HCT116 (cell line): ENCODE measurements at regions not wholly inside any gene's neighbourhood (a gene's known extent, or its start where the extent isn't known, plus 50 kb on each side); places are given as distances from the start of the nearest gene placed in this dataset.

Experiments used
- ATAC-seq: fragments of 200-7000 bp; cut with Tn5 transposase; 2 replicates; pipeline ENCODE4 v1.9.1; 2020; ENCODE audit warnings: mild to moderate bottlenecking, moderate library complexity
- BruUV-seq: library from RNA; stranded (reverse); fragments of 400-500 nt; replicated peaks from 2 replicates; lab custom pipeline; 2021; lab: Mats Ljungman, UMichigan
- CTCF ChIA-PET: fragments of 300-600 bp; sonication (Branson Sonifier 250); formaldehyde crosslinking; loops from one replicate; lab custom pipeline; 2021; ENCODE audit warnings: antibody characterized with exemption; lab: Charles Lee
- POLR2A ChIA-PET: fragments of 300-600, 350-600 bp; sonication (Branson Sonifier 250); formaldehyde crosslinking; loops from one replicate; lab custom pipeline; 2021; ENCODE audit warnings: antibody characterized with exemption; lab: Charles Lee
- RAD21 ChIA-PET, 2 experiments: fragments of 300-600 bp; sonication (Branson Sonifier 250); formaldehyde crosslinking; loops; one replicate each; lab custom pipeline; 2023; ENCODE audit warnings: low total read pairs in 2 of 2; ENCODE audit not compliant: uncharacterized antibody in 2 of 2, unreplicated experiment in 2 of 2, low non-redundant PET in 1 of 2; lab: Charles Lee
- DNase-seq: peaks from one replicate; pipeline ENCODE4 v3.0.0-alpha.2; 2010; ENCODE audit warnings: low read depth, low spot score
- H2AFZ ChIP-seq: fragments of 200-600 bp; shearing (Covaris generic), sonication (generic); 2 replicates; pipeline ENCODE4 v1.6.1; 2017; ENCODE audit warnings: low read depth, mixed run types, mixed read lengths, antibody characterized with exemption, low read length; ENCODE audit not compliant: poor library complexity, severe bottlenecking
- H3K27ac ChIP-seq: 2 replicates; pipeline ENCODE4 v1.5.1; 2012; ENCODE audit warnings: low read depth, low read length
- H3K27me3 ChIP-seq: fragments of 200-600 bp; sonication (generic); 2 replicates; pipeline ENCODE4 v1.6.1; 2016; ENCODE audit warnings: mixed run types, low read length, mixed read lengths; ENCODE audit not compliant: insufficient read depth
- H3K36me3 ChIP-seq, 2 experiments: fragments of 200-500 bp in 1 of 2; fragments of 200-600 bp in 1 of 2; sonication (Bioruptor generic) in 1 of 2; sonication (generic) in 1 of 2; 2 replicates each; pipeline versions ENCODE4 v1.5.1 to v1.6.1; 2014 to 2016; ENCODE audit warnings: low read length in 2 of 2, inconsistent platforms in 1 of 2, mixed read lengths in 1 of 2, mixed run types in 1 of 2; ENCODE audit not compliant: insufficient read depth in 2 of 2, control insufficient read depth in 1 of 2
- H3K4me1 ChIP-seq, 2 experiments: fragments of 200-600 bp in 1 of 2; sonication (generic) in 1 of 2; 2 replicates each; pipeline versions ENCODE4 v1.5.1 to v1.6.1; 2012 to 2017; ENCODE audit warnings: low read length in 2 of 2, inconsistent platforms in 1 of 2, mild to moderate bottlenecking in 1 of 2, mixed read lengths in 1 of 2, mixed run types in 1 of 2, moderate library complexity in 1 of 2; ENCODE audit not compliant: insufficient read depth in 2 of 2, control insufficient read depth in 1 of 2
- H3K4me2 ChIP-seq: fragments of 200-600 bp; sonication (generic); 2 replicates; pipeline ENCODE4 v1.6.1; 2017; ENCODE audit warnings: mixed run types, low read length, mixed read lengths
- H3K4me3 ChIP-seq, 2 experiments: fragments of 200-600 bp in 1 of 2; sonication (generic) in 1 of 2; replicated peaks in 1 of 2; 2 replicates each; pipeline ENCODE4 v1.5.1; 2011 to 2016; ENCODE audit warnings: low read length in 2 of 2, control low read depth in 1 of 2, low read depth in 1 of 2, mild to moderate bottlenecking in 1 of 2, mixed read lengths in 1 of 2, mixed run types in 1 of 2
- H3K79me2 ChIP-seq: fragments of 200-600 bp; sonication (generic); 2 replicates; pipeline ENCODE4 v1.6.1; 2017; ENCODE audit warnings: mild to moderate bottlenecking, mixed run types, low read length, moderate library complexity, mixed read lengths; ENCODE audit not compliant: insufficient read depth
- H3K9ac ChIP-seq: fragments of 200-600 bp; sonication (generic); 2 replicates; pipeline ENCODE4 v1.6.1; 2016; ENCODE audit warnings: low read length, mixed read lengths
- H3K9me2 ChIP-seq: fragments of 200-600 bp; sonication (generic), shearing (Covaris generic); 2 replicates; pipeline ENCODE4 v1.6.1; 2017; ENCODE audit warnings: mixed run types, mild to moderate bottlenecking, moderate library complexity; ENCODE audit not compliant: insufficient read depth
- H3K9me3 ChIP-seq, 2 experiments: fragments of 200-500 bp in 1 of 2; fragments of 200-600 bp in 1 of 2; sonication (Bioruptor generic) in 1 of 2; sonication (generic) in 1 of 2; 2 replicates each; pipeline ENCODE4 v1.6.1; 2014 to 2017; ENCODE audit warnings: low read length in 2 of 2, mixed read lengths in 2 of 2, inconsistent platforms in 1 of 2, low read depth in 1 of 2, mild to moderate bottlenecking in 1 of 2, mixed run types in 1 of 2, moderate library complexity in 1 of 2; ENCODE audit not compliant: control insufficient read depth in 1 of 2, insufficient read depth in 1 of 2
- H4K20me1 ChIP-seq: fragments of 200-600 bp; sonication (generic), shearing (Covaris generic); 2 replicates; pipeline ENCODE4 v1.6.1; 2017; ENCODE audit warnings: mixed run types, mild to moderate bottlenecking, moderate library complexity; ENCODE audit not compliant: insufficient read depth
- CBX3 ChIP-seq: IDR thresholded peaks from 2 replicates; pipeline ENCODE4 v1.6.1; 2012; ENCODE audit warnings: low read depth
- CEBPB ChIP-seq: IDR thresholded peaks from 2 replicates; pipeline ENCODE4 v1.6.1; 2012; ENCODE audit warnings: low read depth
- EGR1 ChIP-seq: IDR thresholded peaks from 2 replicates; pipeline ENCODE4 v1.6.1; 2012; ENCODE audit warnings: low read depth
- ELF1 ChIP-seq: IDR thresholded peaks from 2 replicates; pipeline ENCODE4 v1.6.1; 2012; ENCODE audit warnings: low read depth, borderline replicate concordance
- EZH2phosphoT487 ChIP-seq: fragments of 200-600 bp; IDR thresholded peaks from 2 replicates; pipeline ENCODE4 v1.6.1; 2018; ENCODE audit warnings: antibody characterized with exemption, borderline replicate concordance
- POLR2A ChIP-seq: IDR thresholded peaks from 2 replicates; pipeline ENCODE4 v1.7.0; 2011; ENCODE audit warnings: borderline replicate concordance; ENCODE audit not compliant: insufficient read depth, insufficient read length; ENCODE audit errors: extremely low read depth
- POLR2AphosphoS5 ChIP-seq: IDR thresholded peaks from 2 replicates; pipeline ENCODE4 v1.6.1; 2011; ENCODE audit warnings: mild to moderate bottlenecking, low read depth, low read length, moderate library complexity
- RAD21 ChIP-seq: IDR thresholded peaks from 2 replicates; pipeline ENCODE4 v1.6.1; 2012; ENCODE audit warnings: low read depth, mild to moderate bottlenecking
- SIN3A ChIP-seq: IDR thresholded peaks from 2 replicates; pipeline ENCODE4 v1.6.1; 2012; ENCODE audit warnings: low read depth
- SP1 ChIP-seq: IDR thresholded peaks from 2 replicates; pipeline ENCODE4 v1.6.1; 2012; ENCODE audit warnings: low read depth
- SRF ChIP-seq: IDR thresholded peaks from 2 replicates; pipeline ENCODE4 v1.6.1; 2012; ENCODE audit warnings: low read depth
- TCF7L2 ChIP-seq: IDR thresholded peaks from 2 replicates; pipeline ENCODE4 v1.7.0; 2011; ENCODE audit warnings: borderline replicate concordance, inconsistent platforms; ENCODE audit not compliant: insufficient read depth, insufficient read length; ENCODE audit errors: extremely low read depth
- YY1 ChIP-seq: IDR thresholded peaks from 2 replicates; pipeline ENCODE4 v1.6.1; 2011; ENCODE audit warnings: low read length, low read depth, moderate library complexity, mild to moderate bottlenecking; ENCODE audit not compliant: insufficient replicate concordance; ENCODE audit errors: extremely low read depth
- ZFX ChIP-seq: fragments of 450-650 bp; IDR thresholded peaks from 2 replicates; pipeline ENCODE4 v1.6.1; 2017
- ZNF274 ChIP-seq: fragments of 200-500 bp; sonication (Bioruptor generic); IDR thresholded peaks from 2 replicates; pipeline ENCODE4 v1.6.1; 2014; ENCODE audit warnings: mild to moderate bottlenecking, low read depth, low read length, inconsistent platforms
- intact Hi-C: fragments of 100-400 bp; cut with micrococcal nuclease; formaldehyde crosslinking; loops from 2 replicates; pipeline ENCODE4 v1.10.0; 2022
- TF ChIP-seq, protein P1 (sequence below): IDR thresholded peaks from 2 replicates; pipeline ENCODE4 v1.6.1; 2012
- TF ChIP-seq, protein P2 (sequence below), 3 experiments: fragments of 200-600 bp in 1 of 3; sonication (generic) in 1 of 3; IDR thresholded peaks in 2 of 3; conservative IDR thresholded peaks in 1 of 3; 2 replicates each; pipeline ENCODE4 v1.5.1; 2012 to 2017; ENCODE audit warnings: low read depth in 2 of 3, low read length in 2 of 3, antibody characterized with exemption in 1 of 3, borderline replicate concordance in 1 of 3, control low read depth in 1 of 3, mild to moderate bottlenecking in 1 of 3, mixed read lengths in 1 of 3, mixed run types in 1 of 3, moderate library complexity in 1 of 3; ENCODE audit not compliant: insufficient read depth in 1 of 3
- TF ChIP-seq, protein P3 (sequence below): IDR thresholded peaks from 2 replicates; pipeline ENCODE4 v1.6.1; 2012

DNA sequence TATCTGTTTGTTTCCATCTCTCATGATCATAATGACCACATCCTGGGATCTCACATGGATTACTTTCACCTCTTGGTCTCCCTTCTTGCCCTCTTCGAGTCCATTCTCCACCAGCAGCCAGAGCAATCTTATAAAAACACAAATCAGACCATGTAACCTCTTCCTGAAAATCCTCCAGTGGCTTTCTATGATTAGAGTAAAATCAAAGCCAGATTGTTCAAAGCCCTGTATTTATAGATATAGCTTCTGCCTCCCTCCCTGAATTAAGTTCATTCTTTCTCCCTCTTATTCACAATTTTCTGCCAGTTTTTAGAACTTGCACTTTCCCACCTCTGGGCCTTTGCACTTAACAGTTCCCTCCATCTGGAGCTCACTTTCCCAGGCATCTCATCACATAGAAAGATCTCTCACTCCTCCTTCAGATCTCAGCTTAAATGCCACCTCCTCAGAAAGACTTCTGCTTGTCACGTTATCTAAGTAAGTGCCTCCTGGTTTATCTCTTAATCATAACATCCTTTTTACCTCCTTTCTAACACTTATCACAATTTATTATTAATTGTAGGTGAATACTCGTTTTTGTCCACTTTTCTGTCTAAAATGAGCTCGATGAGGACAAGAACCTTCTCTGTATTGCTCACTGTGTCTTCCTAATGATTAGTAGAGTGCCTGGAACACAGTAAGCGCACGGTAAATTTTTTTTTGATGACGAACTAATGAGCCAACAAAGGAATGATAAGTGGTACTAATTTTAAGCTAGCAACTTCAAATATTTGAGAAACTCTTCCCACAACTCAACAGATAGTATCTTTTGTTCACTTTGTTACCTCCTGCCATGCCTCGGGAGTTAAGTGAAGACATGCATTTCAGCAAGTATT is 80.5 kb downstream of the CYB561 start:
- no peaks in the 10 kb centered on the region for H3K36me3 ChIP-seq
- TF ChIP-seq POLR2A (no peak), TCF7L2 (no peak), POLR2AphosphoS5 (no peak), CEBPB (no peak), ZNF274 (no peak), ZFX (no peak), EGR1 (no peak), YY1 (no peak), SRF (no peak), RAD21 (no peak), CBX3 (no peak), SP1 (no peak), SIN3A (no peak), ELF1 (no peak), EZH2phosphoT487 (no peak)
- TF ChIP-seq, protein P1, sequence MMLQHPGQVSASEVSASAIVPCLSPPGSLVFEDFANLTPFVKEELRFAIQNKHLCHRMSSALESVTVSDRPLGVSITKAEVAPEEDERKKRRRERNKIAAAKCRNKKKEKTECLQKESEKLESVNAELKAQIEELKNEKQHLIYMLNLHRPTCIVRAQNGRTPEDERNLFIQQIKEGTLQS = no peak
- TF ChIP-seq, protein P2, sequence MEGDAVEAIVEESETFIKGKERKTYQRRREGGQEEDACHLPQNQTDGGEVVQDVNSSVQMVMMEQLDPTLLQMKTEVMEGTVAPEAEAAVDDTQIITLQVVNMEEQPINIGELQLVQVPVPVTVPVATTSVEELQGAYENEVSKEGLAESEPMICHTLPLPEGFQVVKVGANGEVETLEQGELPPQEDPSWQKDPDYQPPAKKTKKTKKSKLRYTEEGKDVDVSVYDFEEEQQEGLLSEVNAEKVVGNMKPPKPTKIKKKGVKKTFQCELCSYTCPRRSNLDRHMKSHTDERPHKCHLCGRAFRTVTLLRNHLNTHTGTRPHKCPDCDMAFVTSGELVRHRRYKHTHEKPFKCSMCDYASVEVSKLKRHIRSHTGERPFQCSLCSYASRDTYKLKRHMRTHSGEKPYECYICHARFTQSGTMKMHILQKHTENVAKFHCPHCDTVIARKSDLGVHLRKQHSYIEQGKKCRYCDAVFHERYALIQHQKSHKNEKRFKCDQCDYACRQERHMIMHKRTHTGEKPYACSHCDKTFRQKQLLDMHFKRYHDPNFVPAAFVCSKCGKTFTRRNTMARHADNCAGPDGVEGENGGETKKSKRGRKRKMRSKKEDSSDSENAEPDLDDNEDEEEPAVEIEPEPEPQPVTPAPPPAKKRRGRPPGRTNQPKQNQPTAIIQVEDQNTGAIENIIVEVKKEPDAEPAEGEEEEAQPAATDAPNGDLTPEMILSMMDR (IDR thresholded peaks at IDR 0.05 in 2 of 3, conservative IDR thresholded peaks at IDR 0.05 in 1 of 3; ENCODE audit: borderline replicate concordance in 1 of 3, insufficient read depth in 1 of 3, low read depth in 2 of 3, low read length in 2 of 3) = no peak
- TF ChIP-seq, protein P3, sequence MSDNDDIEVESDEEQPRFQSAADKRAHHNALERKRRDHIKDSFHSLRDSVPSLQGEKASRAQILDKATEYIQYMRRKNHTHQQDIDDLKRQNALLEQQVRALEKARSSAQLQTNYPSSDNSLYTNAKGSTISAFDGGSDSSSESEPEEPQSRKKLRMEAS = no peak
- H4K20me1 ChIP-seq = no peaks in the 10 kb centered on the region
- H3K4me3 ChIP-seq = no peak overlapping the region
- no peaks in the 10 kb centered on the region for H3K27me3 ChIP-seq
- no peaks in the 10 kb centered on the region for H3K9me2 ChIP-seq
- DNase-seq = no peak
- no TSS peak for BruUV-seq
- H3K4me1 ChIP-seq = no peaks in the 10 kb centered on the region
- H3K79me2 ChIP-seq = no peaks in the 10 kb centered on the region
- intact Hi-C loops = no loop called here
- H3K4me2 ChIP-seq = no peak overlapping the region
- ChIA-PET RAD21 (no interaction called here), CTCF (interaction anchor here (0.6 to 1.8 kb wide), 2 partner anchors 41 to 319 kb away, joined by 4 read pairs; no protein-coding TSS in a partner anchor), POLR2A (no interaction called here)
- ATAC-seq = no peak
- no peak overlapping the region for H3K27ac ChIP-seq
- no peak overlapping the region for H3K9ac ChIP-seq
- H3K9me3 ChIP-seq = no peaks in the 10 kb centered on the region
- no peak overlapping the region for H2AFZ ChIP-seq
